Rectal smooth muscle tissue (tissue), 1 donor: ENCODE measurements at regions not wholly inside any gene's neighbourhood (a gene's known extent, or its start where the extent isn't known, plus 50 kb on each side); places are given as distances from the start of the nearest gene placed in this dataset.

Experiments used
- H3K27ac ChIP-seq: one replicate; pipeline ENCODE4 v1.7.0; 2013; ENCODE audit warnings: low read depth, low read length, inconsistent platforms
- H3K27me3 ChIP-seq: one replicate; pipeline ENCODE4 v1.7.0; 2013; ENCODE audit warnings: low read length; ENCODE audit not compliant: control insufficient read depth, insufficient read depth
- H3K36me3 ChIP-seq: one replicate; pipeline ENCODE4 v1.7.0; 2013; ENCODE audit warnings: low read length; ENCODE audit not compliant: control insufficient read depth, insufficient read depth
- H3K4me1 ChIP-seq: one replicate; pipeline ENCODE4 v1.7.0; 2013; ENCODE audit warnings: low read length; ENCODE audit not compliant: control insufficient read depth, insufficient read depth
- H3K4me3 ChIP-seq: one replicate; pipeline ENCODE4 v1.7.0; 2013; ENCODE audit warnings: low read length
- H3K9ac ChIP-seq: one replicate; pipeline ENCODE4 v1.7.0; 2013; ENCODE audit warnings: low read length

DNA sequence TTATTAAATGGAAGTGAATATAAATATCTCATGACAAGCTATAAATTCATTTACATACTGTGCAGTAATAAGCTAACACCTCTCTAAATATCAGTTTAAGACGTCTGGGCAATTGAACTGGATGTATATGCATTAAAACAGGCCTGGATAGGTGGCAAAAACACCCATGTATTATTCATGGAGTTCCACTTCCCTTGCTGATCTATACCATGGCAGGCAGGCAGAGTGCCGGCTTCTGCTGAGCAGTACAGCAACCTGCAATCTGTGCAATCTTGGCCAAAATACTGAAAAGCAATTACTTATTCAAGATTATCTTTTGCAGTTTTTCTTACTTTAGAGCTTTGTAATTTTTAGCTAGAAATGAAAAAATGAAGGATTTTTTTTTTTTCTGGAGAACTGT is 112.1 kb upstream of the PIEZO2 start:
- H3K27me3 ChIP-seq, result no peaks in the 10 kb centered on the region
- H3K4me1 ChIP-seq, result no peaks in the 10 kb centered on the region
- no peaks in the 10 kb centered on the region for H3K36me3 ChIP-seq
- no peak overlapping the region for H3K9ac ChIP-seq
- H3K4me3 ChIP-seq, result no peak overlapping the region
- H3K27ac ChIP-seq, result no peak overlapping the region

DNA sequence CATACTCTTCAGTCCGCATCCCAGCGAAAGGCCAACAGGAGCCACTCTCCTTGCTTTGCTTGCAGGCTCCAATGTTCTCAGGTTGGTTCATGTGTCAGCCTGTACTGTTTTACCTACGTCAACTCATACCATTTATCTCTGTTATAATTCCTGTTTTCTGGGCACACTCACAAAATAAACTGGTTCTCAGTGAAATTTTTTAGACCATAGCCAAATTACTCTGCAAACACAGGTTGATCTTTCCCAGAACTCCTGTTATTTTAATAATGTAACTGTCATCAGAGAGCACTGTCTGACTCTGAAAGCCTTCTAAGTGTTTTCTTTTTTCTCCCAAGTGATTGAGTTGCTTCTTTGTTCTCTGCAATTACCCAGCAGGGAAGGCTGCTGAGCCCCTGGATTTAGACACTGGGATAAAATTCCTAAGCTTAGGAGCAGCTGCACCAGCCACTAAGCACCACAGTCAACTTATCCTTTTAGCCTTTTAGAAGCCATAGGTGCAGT is 111.6 kb upstream of the PIEZO2 start:
- H3K27me3 ChIP-seq, result no peaks in the 10 kb centered on the region
- no peak overlapping the region for H3K9ac ChIP-seq
- no peak overlapping the region for H3K27ac ChIP-seq
- no peak overlapping the region for H3K4me3 ChIP-seq
- H3K4me1 ChIP-seq, result no peaks in the 10 kb centered on the region
- no peaks in the 10 kb centered on the region for H3K36me3 ChIP-seq

DNA sequence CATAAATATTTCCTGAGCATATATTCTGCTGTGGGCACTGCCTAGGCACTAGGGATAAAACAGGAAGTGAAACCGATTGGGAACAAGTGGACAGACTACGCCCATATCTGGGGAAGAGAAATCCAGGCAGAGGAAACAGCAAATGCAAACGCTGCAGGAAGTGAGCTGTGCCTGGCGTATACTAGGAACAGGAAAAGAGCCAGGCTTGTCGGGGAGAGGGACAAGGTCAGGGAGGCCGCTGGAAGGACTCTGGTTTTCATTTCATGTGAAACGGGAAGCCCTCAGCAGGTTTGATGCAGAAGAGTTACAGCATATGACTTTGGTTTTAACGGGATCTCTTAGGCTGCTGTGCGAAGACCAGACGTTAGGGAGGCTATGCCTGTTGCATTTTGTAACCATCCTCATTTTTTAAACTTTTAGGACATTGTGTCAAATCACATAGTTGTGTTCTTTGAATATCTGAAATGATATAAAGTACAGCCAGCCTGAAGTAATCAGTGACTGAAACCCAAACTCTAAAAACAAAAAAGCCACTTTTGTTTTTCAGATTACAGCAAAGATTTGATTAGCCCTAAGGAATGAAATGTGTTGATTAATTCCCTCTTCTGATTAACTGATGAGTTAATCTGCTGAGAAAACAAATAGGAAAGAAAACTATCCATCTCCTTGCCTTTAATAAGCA is 110.2 kb upstream of the PIEZO2 start:
- Histone ChIP-seq H3K9ac (no peak overlapping the region), H3K36me3 (no peaks in the 10 kb centered on the region), H3K4me1 (no peaks in the 10 kb centered on the region), H3K27me3 (no peaks in the 10 kb centered on the region), H3K27ac (no peak overlapping the region), H3K4me3 (no peak overlapping the region)

DNA sequence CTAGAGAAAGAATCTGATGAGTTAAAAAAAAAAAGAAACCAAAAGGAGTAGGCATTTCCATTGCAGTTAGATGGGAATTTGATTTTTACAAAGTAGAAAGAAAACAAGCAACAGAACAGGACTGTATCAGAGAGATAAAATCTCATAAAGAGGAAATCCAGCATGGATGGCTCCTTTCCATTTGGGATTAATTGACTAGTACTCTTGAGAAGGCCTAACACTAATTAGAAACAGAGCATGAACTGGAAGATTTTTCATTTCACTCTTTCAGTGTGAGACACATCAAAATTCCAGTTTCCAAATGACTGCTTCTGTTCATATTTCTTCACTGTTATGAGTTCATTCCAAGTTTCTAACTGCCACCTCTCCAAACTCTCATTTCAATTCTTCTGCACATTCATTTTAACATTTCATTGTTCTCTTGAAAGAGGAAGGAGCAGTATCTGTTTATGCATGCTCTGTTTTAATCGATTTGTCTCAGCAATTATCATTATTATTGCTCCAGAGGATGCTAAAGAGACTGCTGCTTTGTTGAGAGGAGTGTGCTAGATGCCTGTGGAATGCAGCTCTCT is 108.8 kb upstream of the PIEZO2 start:
- H3K4me1 ChIP-seq, result no peaks in the 10 kb centered on the region
- H3K36me3 ChIP-seq, result no peaks in the 10 kb centered on the region
- H3K9ac ChIP-seq, result no peak overlapping the region
- H3K27me3 ChIP-seq, result no peaks in the 10 kb centered on the region
- H3K27ac ChIP-seq, result no peak overlapping the region
- H3K4me3 ChIP-seq, result no peak overlapping the region

DNA sequence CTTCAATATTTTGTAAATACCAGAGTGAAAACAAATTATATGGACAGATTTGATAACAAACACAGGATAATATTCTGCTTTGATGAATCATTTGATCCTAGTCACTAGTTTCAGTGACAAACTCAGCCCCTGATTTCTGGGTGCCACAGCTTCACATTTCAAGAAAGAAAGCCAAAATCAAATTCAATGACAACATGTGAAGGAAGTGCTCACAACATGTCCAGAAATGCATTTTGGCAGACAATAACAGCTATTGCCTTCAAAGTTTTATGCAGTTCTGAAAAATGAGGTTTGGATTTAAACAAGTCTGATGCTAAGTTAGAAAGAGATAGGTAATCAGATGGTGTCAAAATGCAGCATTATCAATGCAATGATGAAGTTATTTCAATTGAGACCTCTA is 106.9 kb upstream of the PIEZO2 start:
- Histone ChIP-seq H3K9ac (no peak overlapping the region), H3K4me3 (no peak overlapping the region), H3K27ac (no peak overlapping the region), H3K36me3 (no peaks in the 10 kb centered on the region), H3K4me1 (no peaks in the 10 kb centered on the region), H3K27me3 (no peaks in the 10 kb centered on the region)

DNA sequence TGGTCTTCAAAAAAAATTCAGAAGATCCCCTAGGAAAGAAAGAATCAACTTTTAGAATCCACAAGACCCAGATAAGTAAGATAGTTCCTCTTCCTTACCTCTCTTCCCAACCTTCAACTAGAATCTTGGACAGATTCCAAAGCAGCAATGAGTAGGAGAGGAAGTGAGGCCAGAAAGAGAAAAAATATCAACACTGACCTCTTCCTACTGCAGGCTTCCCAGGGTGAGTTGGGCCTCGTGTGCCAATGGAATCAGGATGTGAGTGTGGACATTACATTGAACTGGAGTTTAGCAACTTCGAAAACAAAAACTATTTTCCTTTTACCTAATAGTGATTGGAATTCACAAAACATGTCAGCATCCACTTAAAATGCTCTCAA is 102.5 kb upstream of the PIEZO2 start:
- Histone ChIP-seq H3K9ac (no peak overlapping the region), H3K27me3 (no peaks in the 10 kb centered on the region), H3K4me3 (no peak overlapping the region), H3K36me3 (no peaks in the 10 kb centered on the region), H3K27ac (no peak overlapping the region), H3K4me1 (no peaks in the 10 kb centered on the region)

DNA sequence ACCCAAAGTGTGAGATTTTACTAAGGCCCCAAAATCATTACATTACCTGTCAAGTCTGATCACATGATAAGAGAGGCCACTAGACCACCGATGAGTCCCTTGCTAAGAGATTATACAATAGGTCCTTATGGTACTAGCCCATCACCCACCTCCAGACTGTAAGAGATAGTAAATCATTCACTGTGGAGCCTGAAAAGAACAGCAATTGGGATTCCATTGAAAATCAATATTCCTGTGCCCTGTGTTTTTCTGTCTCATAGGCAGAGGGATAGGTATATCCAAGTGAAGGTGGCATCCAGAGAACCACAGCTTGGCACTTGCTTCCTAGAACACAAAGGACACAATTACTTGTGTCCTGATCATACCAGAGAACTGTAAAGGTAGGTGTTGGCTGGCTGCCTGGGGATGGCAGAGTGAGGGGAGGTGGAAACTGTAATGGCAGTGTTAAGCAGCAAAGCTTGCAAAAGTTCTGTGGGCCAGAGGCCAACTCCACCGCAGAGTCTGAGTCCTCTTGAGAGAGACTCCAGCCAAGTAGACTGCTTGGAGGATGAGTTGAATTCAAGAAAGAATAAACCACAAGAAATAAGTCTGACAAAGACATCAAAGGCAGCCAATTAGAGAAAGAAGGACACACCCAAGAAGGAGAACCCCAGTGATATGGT is 102.0 kb upstream of the PIEZO2 start:
- no peaks in the 10 kb centered on the region for H3K27me3 ChIP-seq
- no peak overlapping the region for H3K27ac ChIP-seq
- H3K4me3 ChIP-seq, result no peak overlapping the region
- H3K4me1 ChIP-seq, result no peaks in the 10 kb centered on the region
- H3K9ac ChIP-seq, result no peak overlapping the region
- H3K36me3 ChIP-seq, result no peaks in the 10 kb centered on the region

DNA sequence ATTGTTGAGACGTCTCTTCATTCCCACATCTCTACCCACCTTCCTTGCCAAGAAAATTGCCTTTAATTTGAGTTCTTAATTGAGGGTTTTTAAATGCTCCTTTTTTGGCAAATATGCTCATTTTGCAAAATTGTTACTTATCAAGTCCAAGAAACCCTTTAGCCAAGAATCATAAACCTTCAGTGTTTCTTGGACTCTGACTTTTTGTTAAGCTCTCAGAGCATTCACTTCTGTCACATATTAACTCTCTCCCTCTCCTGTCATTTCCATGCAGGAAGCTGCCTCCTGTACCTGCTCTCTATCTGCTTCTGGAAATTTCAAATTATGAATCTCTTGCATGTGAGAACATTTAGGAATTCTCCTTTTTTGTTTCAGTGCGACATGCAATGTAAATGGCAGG is 100.0 kb upstream of the PIEZO2 start:
- Histone ChIP-seq H3K4me3 (no peak overlapping the region), H3K36me3 (no peaks in the 10 kb centered on the region), H3K27me3 (no peaks in the 10 kb centered on the region), H3K27ac (no peak overlapping the region), H3K4me1 (no peaks in the 10 kb centered on the region), H3K9ac (no peak overlapping the region)

DNA sequence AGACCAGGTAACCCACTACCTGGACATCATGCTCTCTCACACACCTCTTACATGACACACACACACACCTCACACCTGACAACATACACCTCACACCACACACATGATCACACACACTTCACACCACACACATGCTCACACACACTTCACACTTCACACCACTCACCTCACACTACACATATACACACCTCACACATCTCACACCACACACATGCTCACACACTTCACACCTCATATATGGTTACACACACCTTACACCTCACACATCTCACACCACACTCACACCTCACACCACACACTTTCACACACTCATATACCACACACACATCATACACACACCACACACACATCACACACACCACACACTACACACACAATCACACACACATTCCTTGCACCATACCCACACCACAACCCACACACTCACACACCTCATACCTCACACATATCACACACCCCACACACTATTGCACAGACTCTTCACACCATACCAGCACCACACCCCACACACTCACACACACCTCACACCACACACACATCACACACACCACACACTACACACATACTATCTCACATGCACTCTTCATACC is 98.1 kb upstream of the PIEZO2 start:
- H3K36me3 ChIP-seq, result no peaks in the 10 kb centered on the region
- H3K27me3 ChIP-seq, result no peaks in the 10 kb centered on the region
- H3K4me3 ChIP-seq, result no peak overlapping the region
- H3K9ac ChIP-seq, result no peak overlapping the region
- no peak overlapping the region for H3K27ac ChIP-seq
- no peaks in the 10 kb centered on the region for H3K4me1 ChIP-seq

DNA sequence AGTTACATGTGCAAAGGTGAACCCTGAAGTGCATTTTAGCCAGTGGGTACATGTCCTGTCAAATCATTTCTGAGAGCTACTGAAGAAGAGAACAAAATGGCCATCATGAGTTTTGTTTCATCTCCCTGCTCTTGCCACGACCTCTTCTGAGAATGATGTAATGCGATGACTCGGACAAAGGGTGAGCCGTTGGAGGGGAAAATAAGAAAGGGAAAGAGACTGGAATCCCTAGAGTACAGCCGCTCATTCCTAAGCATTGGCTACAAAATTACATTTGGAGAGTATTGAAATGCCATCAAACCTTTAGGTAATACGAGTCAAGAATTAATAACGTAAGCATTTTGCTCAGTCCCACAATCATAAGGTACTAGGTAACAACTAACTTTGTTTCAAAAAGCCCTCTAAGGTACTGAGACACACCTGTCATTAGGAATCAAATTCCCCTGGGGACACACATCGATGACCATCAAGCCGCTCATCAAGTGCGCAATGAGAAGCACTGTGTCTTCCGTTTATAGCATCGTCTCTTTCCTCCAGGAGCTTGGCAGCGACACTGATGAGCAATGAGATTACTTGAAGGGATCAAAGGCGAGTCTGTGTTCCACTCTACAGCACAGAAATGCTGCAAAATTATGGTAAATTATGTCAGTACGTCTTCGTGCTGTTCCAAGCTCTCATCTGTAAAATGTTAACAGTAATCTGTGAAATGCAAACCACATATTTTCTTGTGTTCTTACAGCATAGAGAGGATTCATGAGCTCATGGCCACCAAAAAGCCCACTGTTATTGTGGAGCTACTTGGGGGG is 97.3 kb upstream of the PIEZO2 start:
- no peaks in the 10 kb centered on the region for H3K36me3 ChIP-seq
- no peaks in the 10 kb centered on the region for H3K27me3 ChIP-seq
- no peak overlapping the region for H3K27ac ChIP-seq
- no peak overlapping the region for H3K4me3 ChIP-seq
- H3K4me1 ChIP-seq, result no peaks in the 10 kb centered on the region
- no peak overlapping the region for H3K9ac ChIP-seq

DNA sequence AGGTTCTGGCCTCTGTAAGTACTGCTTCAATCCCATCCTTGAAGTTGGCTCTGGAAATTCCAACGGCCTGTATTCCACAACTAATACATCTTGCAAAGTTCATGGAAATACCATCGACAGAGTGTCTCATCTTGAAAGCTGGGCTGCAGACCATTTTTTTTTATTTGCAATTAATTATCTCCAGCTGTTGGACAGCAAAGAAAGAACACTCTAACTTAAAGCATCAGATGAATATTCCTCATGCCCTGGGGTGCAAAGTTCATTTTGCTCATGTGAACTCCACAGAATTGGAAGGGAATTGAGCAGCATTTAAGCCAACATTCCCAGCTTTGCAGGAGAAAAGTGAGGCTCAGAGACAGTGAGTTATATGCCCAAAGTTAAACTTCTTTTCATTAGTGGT is 96.5 kb upstream of the PIEZO2 start:
- Histone ChIP-seq H3K36me3 (no peaks in the 10 kb centered on the region), H3K27ac (no peak overlapping the region), H3K27me3 (no peaks in the 10 kb centered on the region), H3K4me3 (no peak overlapping the region), H3K9ac (no peak overlapping the region), H3K4me1 (no peaks in the 10 kb centered on the region)

DNA sequence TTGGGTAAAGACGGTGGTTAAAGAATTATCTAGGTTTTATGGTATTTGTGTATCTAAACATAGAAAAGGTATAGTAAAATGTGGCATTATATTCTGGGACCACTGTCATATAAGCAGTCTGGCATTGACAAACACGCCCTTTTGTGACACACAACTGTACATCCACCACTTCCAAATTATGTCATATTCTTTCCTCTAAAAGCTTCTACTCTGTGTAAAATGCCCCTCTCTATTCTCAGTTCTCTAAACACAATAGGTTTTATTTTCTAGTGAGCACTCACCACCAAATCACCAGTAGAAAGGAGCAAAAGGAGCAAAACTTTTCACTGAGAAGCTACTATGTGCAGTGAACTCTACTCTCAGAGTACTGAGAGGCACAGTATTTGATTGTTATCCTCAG is 88.1 kb upstream of the PIEZO2 start:
- Histone ChIP-seq H3K9ac (no peak overlapping the region), H3K27ac (no peak overlapping the region), H3K27me3 (no peaks in the 10 kb centered on the region), H3K4me1 (no peaks in the 10 kb centered on the region), H3K36me3 (no peaks in the 10 kb centered on the region), H3K4me3 (no peak overlapping the region)
